ENCODE measurements at regions not wholly inside any gene's neighbourhood (a gene's known extent, or its start where the extent isn't known, plus 50 kb on each side); places are given as distances from the start of the nearest gene placed in this dataset.
"Not testable (repeated sequence)": the region's sequence is repeated elsewhere in the genome, so short reads cannot be mapped to it uniquely, and the experiment has no call there.

- no peak for DNase-seq (ENCODE audit: low read depth in 4 of 4, low spot score in 2 of 4)
These were observed 118.0 kb upstream of the FSCB start for GRCh38 chr14:44625098-44625497.

GRCh38 chr14:44620121-44621019 is 113.3 kb upstream of the FSCB start:
- DNase-seq (ENCODE audit: low read depth in 4 of 4, low spot score in 2 of 4), result no peak

DNA sequence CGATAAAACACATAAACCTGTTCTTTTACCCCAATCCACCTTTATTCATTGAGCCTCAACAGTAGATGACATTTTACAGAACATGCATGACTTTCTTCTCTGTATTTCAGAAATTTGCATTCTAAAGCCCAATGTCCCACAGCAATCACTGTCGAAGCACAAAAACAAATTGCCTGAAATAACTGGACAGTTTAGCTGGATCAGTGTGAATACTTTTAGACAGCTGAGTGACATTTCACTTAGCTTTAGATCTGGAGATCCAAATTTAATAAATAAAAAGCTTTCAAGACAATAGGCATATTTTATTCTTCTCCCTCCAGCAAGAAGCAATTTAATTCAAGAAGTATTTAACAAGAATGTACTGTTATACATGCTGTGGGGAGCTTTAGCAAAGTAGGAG is 109.1 kb upstream of the FSCB start:
- DNase-seq (ENCODE audit: low read depth in 4 of 4, low spot score in 2 of 4), result no peak

DNA sequence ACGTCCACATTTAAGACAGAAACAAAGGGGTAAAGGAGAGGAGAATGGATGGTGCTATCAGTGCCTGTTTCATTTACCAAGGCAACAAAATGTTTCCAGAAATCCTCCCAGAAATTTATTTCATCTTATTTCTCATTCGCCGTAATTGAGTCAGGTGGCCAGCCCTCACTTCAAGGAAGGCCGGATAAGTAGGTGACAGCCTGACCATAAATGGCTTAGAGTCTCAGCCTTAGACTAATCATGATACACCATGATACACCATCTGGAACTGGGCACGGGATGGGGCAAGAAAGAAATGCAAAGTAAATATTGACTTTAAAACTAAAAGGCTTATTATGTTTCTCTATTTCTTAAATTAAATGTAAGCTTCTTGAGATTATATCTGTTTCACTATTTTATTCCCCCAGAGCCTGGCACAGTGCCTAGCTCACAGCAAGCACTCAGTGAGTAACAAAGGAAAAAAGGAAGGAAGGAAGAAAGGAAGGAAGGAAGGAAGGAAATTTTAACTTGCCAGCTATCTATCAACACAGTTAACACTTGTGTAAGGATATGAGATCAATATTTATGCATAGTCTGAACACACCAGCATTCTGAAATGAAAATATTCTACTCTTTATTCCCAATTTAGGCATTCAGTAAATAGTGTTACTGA is 106.1 kb upstream of the FSCB start:
- DNase-seq (ENCODE audit: low read depth in 4 of 4, low spot score in 2 of 4), result no peak

DNA sequence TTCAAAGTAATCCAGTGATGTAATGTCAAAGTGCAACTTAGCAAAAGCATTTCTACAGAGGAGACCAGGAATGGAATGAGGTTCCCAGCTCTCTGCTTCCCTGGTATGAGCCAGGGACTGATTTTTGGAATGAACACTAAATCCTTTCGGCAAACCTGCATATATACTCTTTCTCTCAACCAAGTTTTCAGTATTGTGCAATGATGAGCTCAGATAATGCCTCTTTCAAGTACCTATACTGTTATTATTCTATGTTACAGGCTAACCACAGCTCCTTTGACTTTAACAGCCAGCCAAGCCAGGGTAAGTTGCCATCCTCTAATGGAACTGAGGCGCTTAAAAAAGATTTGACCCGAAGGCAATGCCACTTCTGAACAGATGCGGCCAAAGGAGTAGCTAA is 104.9 kb upstream of the FSCB start:
- no peak for DNase-seq (ENCODE audit: low read depth in 4 of 4, low spot score in 2 of 4)

GRCh38 chr14:44609876-44610510 is 102.9 kb upstream of the FSCB start:
- no peak for DNase-seq (ENCODE audit: low read depth in 4 of 4, low spot score in 2 of 4)

- DNase-seq (ENCODE audit: low read depth in 4 of 4, low spot score in 2 of 4), result no peak
These were observed 102.1 kb upstream of the FSCB start for GRCh38 chr14:44609201-44609600.

- DNase-seq (ENCODE audit: low read depth in 4 of 4, low spot score in 2 of 4), result no peak
These were observed 100.6 kb upstream of the FSCB start for GRCh38 chr14:44607701-44608100.

- DNase-seq (ENCODE audit: low read depth in 4 of 4, low spot score in 2 of 4), result no peak
These were observed 99.5 kb upstream of the FSCB start for GRCh38 chr14:44606576-44606975.

DNA sequence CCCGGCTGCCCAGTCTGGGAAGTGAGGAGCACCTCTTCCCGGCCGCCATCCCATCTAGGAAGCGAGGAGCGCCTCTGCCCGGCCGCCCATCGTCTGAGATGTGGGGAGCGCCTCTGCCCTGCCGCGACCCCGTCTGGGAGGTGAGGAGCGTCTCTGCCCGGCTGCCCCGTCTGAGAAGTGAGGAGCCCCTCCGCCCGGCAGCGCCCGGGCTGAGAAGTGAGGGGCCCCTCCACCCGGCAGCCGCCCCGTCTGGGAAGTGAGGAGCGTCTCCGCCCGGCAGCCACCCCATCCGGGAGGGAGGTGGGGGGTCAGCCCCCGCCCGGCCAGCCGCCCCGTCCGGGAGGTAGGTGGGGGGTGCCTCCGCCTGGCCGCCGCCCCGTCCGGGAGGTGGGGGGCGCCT is 94.2 kb upstream of the FSCB start:
- not testable (repeated sequence) for DNase-seq (ENCODE audit: low read depth in 4 of 4, low spot score in 2 of 4)

DNA sequence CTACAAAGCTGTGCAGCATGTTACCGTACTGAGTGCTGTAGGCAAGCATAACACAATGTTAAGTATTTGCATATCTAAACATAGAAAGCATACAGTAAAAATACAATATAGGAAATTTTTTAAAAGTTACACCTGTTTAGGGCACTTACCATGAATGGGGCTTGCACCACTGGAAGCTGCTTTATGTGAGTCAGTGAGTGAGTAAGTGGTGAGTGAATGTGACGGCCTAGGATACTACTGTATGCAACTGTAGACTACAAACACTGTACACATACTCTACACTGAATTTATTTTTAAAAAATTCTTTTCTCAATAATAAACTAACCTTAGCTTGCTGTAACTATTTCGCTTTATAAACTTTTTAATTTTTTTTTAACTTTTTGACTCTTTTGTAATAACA is 82.1 kb upstream of the FSCB start:
- no peak for DNase-seq (ENCODE audit: low read depth in 4 of 4, low spot score in 2 of 4)

- DNase-seq (ENCODE audit: low read depth in 4 of 4, low spot score in 2 of 4), result no peak
These were observed 79.8 kb upstream of the FSCB start for GRCh38 chr14:44586910-44587309.

DNA sequence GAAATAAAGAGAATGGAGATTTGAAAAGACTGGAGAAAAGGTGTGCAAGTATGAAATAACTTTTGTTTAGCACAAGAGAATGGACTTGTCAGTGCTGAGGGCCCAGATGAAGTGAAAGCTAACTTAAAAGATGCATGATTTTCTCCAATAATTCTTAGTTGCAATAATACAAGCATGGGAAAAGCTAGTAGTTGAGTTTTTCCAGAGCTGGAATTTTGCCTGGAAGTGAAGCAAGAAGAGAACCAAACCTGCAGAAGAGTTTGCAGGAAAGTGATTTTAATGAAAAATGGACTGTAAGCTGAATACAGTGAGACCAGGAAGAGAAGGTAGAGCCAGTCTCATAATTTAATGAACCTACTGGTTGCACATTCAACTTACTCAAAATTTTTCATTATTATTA is 69.3 kb upstream of the FSCB start:
- no peak for DNase-seq (ENCODE audit: low read depth in 4 of 4, low spot score in 2 of 4)

DNA sequence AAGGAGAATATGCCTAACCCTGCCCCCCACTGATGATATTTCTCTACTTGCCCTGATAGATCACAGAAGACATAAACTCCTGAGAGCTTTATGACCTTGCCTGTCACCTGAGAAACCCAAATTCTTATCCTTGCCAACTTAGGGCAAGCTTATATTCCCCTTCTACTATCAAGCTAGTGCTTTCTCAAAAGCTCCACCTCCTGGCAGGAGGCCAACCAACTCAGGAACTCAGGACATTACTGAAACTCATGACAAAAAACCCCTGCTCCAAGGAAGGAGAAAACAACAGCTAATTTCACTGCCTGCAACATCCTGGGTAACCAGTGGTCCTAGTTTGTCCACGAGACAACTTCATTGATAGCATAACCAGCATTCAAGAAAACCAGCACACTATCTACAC is 60.9 kb upstream of the FSCB start:
- no peak for DNase-seq (ENCODE audit: low read depth in 4 of 4, low spot score in 2 of 4)

GRCh38 chr14:44565968-44566367 is 58.9 kb upstream of the FSCB start:
- DNase-seq (ENCODE audit: low read depth in 4 of 4, low spot score in 2 of 4), result no peak

- no peak for DNase-seq (ENCODE audit: low read depth in 4 of 4, low spot score in 2 of 4)
These were observed 57.8 kb upstream of the FSCB start for GRCh38 chr14:44564908-44565307.
